PC-3 (cell line): ENCODE measurements at regions not wholly inside any gene's neighbourhood (a gene's known extent, or its start where the extent isn't known, plus 50 kb on each side); places are given as distances from the start of the nearest gene placed in this dataset.

Source experiments
- ATAC-seq: fragments of 200-7000 bp; cut with Tn5 transposase; 2 replicates; pipeline ENCODE4 v1.9.1; 2020; ENCODE audit warnings: mild to moderate bottlenecking, moderate library complexity
- BruUV-seq: library from RNA; stranded (reverse); fragments of 400-500 nt; replicated peaks from 2 replicates; lab custom pipeline; 2021; lab: Mats Ljungman, UMichigan
- CTCF ChIA-PET: fragments of 300-600 bp; sonication (Branson Sonifier 250); formaldehyde crosslinking; loops from one replicate; lab custom pipeline; 2022; ENCODE audit warnings: antibody characterized with exemption; lab: Charles Lee
- POLR2A ChIA-PET: fragments of 300-600 bp; sonication (Branson Sonifier 250); formaldehyde crosslinking; loops from one replicate; lab custom pipeline; 2022; ENCODE audit warnings: antibody characterized with exemption; ENCODE audit not compliant: unreplicated experiment; lab: Charles Lee
- DNase-seq: peaks from one replicate; pipeline ENCODE4 v3.0.0-alpha.2; 2015
- H2AFZ ChIP-seq: fragments of 300-600 bp; sonication (generic); 2 replicates; pipeline ENCODE4 v1.6.0; 2016; ENCODE audit warnings: antibody characterized with exemption, low read length
- H3F3A ChIP-seq: fragments of 300-600 bp; sonication (generic); one replicate; pipeline ENCODE4 v1.6.0; 2017; ENCODE audit warnings: antibody characterized with exemption, low read length, control low read depth, mild to moderate bottlenecking; ENCODE audit not compliant: unreplicated experiment
- H3K27ac ChIP-seq: fragments of 300-600 bp; sonication (generic); 2 replicates; pipeline ENCODE4 v1.5.1; 2016; ENCODE audit warnings: mild to moderate bottlenecking, low read length
- H3K27me3 ChIP-seq: fragments of 300-600 bp; sonication (generic); 2 replicates; pipeline ENCODE4 v1.6.1; 2016; ENCODE audit warnings: low read length, mixed read lengths
- H3K36me3 ChIP-seq: fragments of 300-600 bp; sonication (generic); 2 replicates; pipeline ENCODE4 v1.6.1; 2016; ENCODE audit warnings: low read depth, mixed run types, low read length, mixed read lengths
- H3K4me1 ChIP-seq: fragments of 300-600 bp; sonication (generic); 2 replicates; pipeline ENCODE4 v1.5.1; 2016; ENCODE audit warnings: low read length; ENCODE audit not compliant: insufficient read depth
- H3K4me2 ChIP-seq: fragments of 300-600 bp; sonication (generic); 2 replicates; pipeline ENCODE4 v1.6.0; 2016; ENCODE audit warnings: low read length
- H3K4me3 ChIP-seq: fragments of 300-600 bp; sonication (generic); 2 replicates; pipeline ENCODE4 v1.5.1; 2016; ENCODE audit warnings: mild to moderate bottlenecking, low read length, mixed read lengths
- H3K79me2 ChIP-seq: fragments of 300-600 bp; sonication (generic); 2 replicates; pipeline ENCODE4 v1.6.1; 2017; ENCODE audit warnings: low read length, mixed read lengths
- H3K9ac ChIP-seq: fragments of 300-600 bp; sonication (generic); 2 replicates; pipeline ENCODE4 v1.6.0; 2016; ENCODE audit warnings: mild to moderate bottlenecking, low read length
- H3K9me2 ChIP-seq: fragments of 300-600 bp; sonication (generic); replicated peaks from 2 replicates; pipeline ENCODE4 v1.6.1; 2016; ENCODE audit warnings: mixed run types, low read length, mixed read lengths
- H3K9me3 ChIP-seq: fragments of 300-600 bp; sonication (generic); 2 replicates; pipeline ENCODE4 v1.6.1; 2016; ENCODE audit warnings: low read length, mixed read lengths
- H4K20me1 ChIP-seq: fragments of 300-600 bp; sonication (generic); 2 replicates; pipeline ENCODE4 v1.6.1; 2016; ENCODE audit warnings: low read length, mixed read lengths
- EZH2 ChIP-seq: fragments of 300-600 bp; sonication (generic); IDR thresholded peaks from one replicate; pipeline ENCODE4 v1.6.1; 2017; ENCODE audit warnings: antibody characterized with exemption, mild to moderate bottlenecking, low read length; ENCODE audit not compliant: unreplicated experiment
- EZH2phosphoT487 ChIP-seq: fragments of 300-600 bp; sonication (generic); IDR thresholded peaks from 2 replicates; pipeline ENCODE4 v1.6.1; 2018; ENCODE audit warnings: mild to moderate bottlenecking, antibody characterized with exemption, low read length, borderline replicate concordance
- intact Hi-C: fragments of 100-400 bp; cut with micrococcal nuclease; formaldehyde crosslinking; loops from 2 replicates; pipeline ENCODE4 v1.9.0; 2023
- TF ChIP-seq, protein P1 (sequence below): fragments of 300-600 bp; sonication (generic); conservative IDR thresholded peaks from 2 replicates; pipeline ENCODE4 v1.5.1; 2017; ENCODE audit warnings: antibody characterized with exemption, low read depth, mild to moderate bottlenecking, low read length

DNA sequence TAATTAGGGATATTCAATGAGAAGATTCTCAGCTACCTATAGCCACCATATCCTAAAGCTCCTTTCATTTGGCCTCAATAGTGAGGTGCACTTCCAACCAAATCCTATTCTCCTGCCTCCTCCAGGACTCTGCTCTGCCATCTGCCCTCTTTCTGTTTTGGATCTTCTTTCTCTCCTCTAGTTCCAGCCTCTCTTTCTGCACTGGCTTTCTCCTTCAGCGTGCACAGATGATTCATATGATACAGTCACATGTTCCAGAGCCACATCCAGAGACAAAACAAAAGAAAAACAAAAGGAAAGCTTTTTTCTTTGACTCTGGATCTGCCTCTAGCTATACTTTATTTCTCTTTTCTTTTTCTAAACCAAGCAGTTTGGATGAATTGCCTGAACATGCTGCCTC, 531.9 kb upstream of the MAN1A1 start:
- CTCF ChIA-PET, result no interaction called here
- no peaks in the 10 kb centered on the region for H3K36me3 ChIP-seq
- H4K20me1 ChIP-seq, result no peaks in the 10 kb centered on the region
- H3K4me3 ChIP-seq, result no peak overlapping the region
- no peaks in the 10 kb centered on the region for H3K9me2 ChIP-seq
- no peaks in the 10 kb centered on the region for H3K79me2 ChIP-seq
- H3K9me3 ChIP-seq, result no peaks in the 10 kb centered on the region
- no peak for DNase-seq
- no peaks in the 10 kb centered on the region for H3K4me1 ChIP-seq
- H3K27ac ChIP-seq, result no peak overlapping the region
- no TSS peak for BruUV-seq
- no peaks in the 10 kb centered on the region for H3F3A ChIP-seq
- POLR2A ChIA-PET, result no interaction called here
- no peaks in the 10 kb centered on the region for H3K27me3 ChIP-seq
- H3K4me2 ChIP-seq, result no peak overlapping the region
- no peak overlapping the region for H3K9ac ChIP-seq
- no peak overlapping the region for H2AFZ ChIP-seq
- intact Hi-C loops, result no loop called here
- no peak for ATAC-seq
- TF ChIP-seq EZH2, result no peak
- TF ChIP-seq, protein P1, sequence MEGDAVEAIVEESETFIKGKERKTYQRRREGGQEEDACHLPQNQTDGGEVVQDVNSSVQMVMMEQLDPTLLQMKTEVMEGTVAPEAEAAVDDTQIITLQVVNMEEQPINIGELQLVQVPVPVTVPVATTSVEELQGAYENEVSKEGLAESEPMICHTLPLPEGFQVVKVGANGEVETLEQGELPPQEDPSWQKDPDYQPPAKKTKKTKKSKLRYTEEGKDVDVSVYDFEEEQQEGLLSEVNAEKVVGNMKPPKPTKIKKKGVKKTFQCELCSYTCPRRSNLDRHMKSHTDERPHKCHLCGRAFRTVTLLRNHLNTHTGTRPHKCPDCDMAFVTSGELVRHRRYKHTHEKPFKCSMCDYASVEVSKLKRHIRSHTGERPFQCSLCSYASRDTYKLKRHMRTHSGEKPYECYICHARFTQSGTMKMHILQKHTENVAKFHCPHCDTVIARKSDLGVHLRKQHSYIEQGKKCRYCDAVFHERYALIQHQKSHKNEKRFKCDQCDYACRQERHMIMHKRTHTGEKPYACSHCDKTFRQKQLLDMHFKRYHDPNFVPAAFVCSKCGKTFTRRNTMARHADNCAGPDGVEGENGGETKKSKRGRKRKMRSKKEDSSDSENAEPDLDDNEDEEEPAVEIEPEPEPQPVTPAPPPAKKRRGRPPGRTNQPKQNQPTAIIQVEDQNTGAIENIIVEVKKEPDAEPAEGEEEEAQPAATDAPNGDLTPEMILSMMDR, result no peak
- TF ChIP-seq EZH2phosphoT487, result no peak

DNA sequence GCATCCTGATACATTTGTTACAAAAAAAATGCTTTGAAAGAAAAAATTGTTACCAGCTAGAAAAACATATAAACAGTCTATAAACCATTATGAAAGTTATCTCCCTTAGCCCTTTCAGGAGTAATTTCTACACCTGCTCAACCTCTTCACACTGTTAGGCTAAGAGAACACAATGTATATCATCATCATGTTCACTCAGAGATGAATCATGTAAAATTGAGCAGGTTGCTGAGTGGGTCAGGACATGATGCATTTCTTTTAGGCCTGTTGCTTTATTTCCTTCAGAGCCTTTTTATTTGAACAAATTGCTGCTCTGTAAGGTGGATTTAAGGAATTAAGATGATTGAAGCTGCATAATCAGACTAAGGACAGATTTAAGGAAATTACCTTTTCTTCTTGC, 531.3 kb upstream of the MAN1A1 start:
- CTCF ChIA-PET, result no interaction called here
- H3K9me3 ChIP-seq, result no peaks in the 10 kb centered on the region
- no peaks in the 10 kb centered on the region for H4K20me1 ChIP-seq
- H3K4me3 ChIP-seq, result no peak overlapping the region
- no peak overlapping the region for H3K9ac ChIP-seq
- TF ChIP-seq EZH2phosphoT487 (no peak), EZH2 (no peak)
- TF ChIP-seq, protein P1, result no peak
- no peaks in the 10 kb centered on the region for H3K9me2 ChIP-seq
- intact Hi-C loops, result no loop called here
- H3K79me2 ChIP-seq, result no peaks in the 10 kb centered on the region
- H3K4me1 ChIP-seq, result no peaks in the 10 kb centered on the region
- DNase-seq, result peak; percentile 11
- POLR2A ChIA-PET, result no interaction called here
- H3K27ac ChIP-seq, result no peak overlapping the region
- H2AFZ ChIP-seq, result no peak overlapping the region
- H3F3A ChIP-seq, result no peaks in the 10 kb centered on the region
- H3K27me3 ChIP-seq, result no peaks in the 10 kb centered on the region
- no TSS peak for BruUV-seq
- H3K36me3 ChIP-seq, result no peaks in the 10 kb centered on the region
- peak; percentile 55 for ATAC-seq
- H3K4me2 ChIP-seq, result no peak overlapping the region

DNA sequence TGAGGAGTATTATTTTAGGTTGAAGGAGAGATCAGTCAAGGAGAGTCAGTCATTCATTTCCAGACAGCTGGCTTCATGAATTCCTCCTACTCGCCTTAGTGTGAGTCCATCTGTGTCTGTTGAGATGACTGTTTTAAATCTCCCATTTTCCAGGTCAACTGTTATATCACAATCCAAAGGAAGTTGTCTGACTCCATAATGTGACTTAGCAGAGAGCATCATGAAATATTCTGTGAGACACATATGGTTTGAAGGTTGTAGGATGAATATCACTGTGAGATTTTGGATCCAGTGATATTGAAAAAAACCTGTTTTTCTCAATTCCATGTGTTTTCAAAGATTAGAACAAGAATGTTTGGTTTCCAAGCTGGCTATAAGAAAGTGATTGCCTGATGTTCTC, 530.2 kb upstream of the MAN1A1 start:
- BruUV-seq, result no TSS peak
- no peaks in the 10 kb centered on the region for H4K20me1 ChIP-seq
- TF ChIP-seq EZH2phosphoT487 (no peak), EZH2 (no peak)
- TF ChIP-seq, protein P1, result no peak
- no peaks in the 10 kb centered on the region for H3K9me2 ChIP-seq
- H3K9ac ChIP-seq, result no peak overlapping the region
- H3K9me3 ChIP-seq, result no peaks in the 10 kb centered on the region
- H3K27me3 ChIP-seq, result no peaks in the 10 kb centered on the region
- no peaks in the 10 kb centered on the region for H3F3A ChIP-seq
- no peaks in the 10 kb centered on the region for H3K36me3 ChIP-seq
- ChIA-PET CTCF (no interaction called here), POLR2A (no interaction called here)
- intact Hi-C loops, result no loop called here
- DNase-seq, result no peak
- H3K27ac ChIP-seq, result no peak overlapping the region
- no peaks in the 10 kb centered on the region for H3K4me1 ChIP-seq
- H3K4me3 ChIP-seq, result no peak overlapping the region
- no peak overlapping the region for H2AFZ ChIP-seq
- H3K79me2 ChIP-seq, result no peaks in the 10 kb centered on the region
- no peak for ATAC-seq
- H3K4me2 ChIP-seq, result no peak overlapping the region
